HepG2 (cell line): ENCODE measurements at regions not wholly inside any gene's neighbourhood (a gene's known extent, or its start where the extent isn't known, plus 50 kb on each side); places are given as distances from the start of the nearest gene placed in this dataset.

ENCODE experiments used
- HDAC2 ChIP-seq: sonication (generic); formaldehyde crosslinking; IDR thresholded peaks from 2 replicates; pipeline ENCODE4 v1.4.0; 2020; ENCODE audit warnings: missing genetic modification reagents
- JUND ChIP-seq: sonication (generic); formaldehyde crosslinking; IDR thresholded peaks from 2 replicates; pipeline ENCODE4 v1.8.0; 2022; ENCODE audit warnings: mild to moderate bottlenecking, missing genetic modification reagents
- MAF1 ChIP-seq: sonication (generic); formaldehyde crosslinking; IDR thresholded peaks from 2 replicates; pipeline ENCODE4 v1.5.0; 2020; ENCODE audit warnings: missing genetic modification reagents, borderline replicate concordance
- PHF5A ChIP-seq: IDR thresholded peaks from one replicate; pipeline ENCODE4 v1.6.1; 2018; ENCODE audit warnings: low read depth, missing genetic modification reagents; ENCODE audit not compliant: unreplicated experiment
- SIN3A ChIP-seq: IDR thresholded peaks from 2 replicates; pipeline ENCODE4 v1.6.1; 2011; ENCODE audit warnings: low read depth, mild to moderate bottlenecking, control low read depth, low read length, borderline replicate concordance
- TEAD2 ChIP-seq: sonication (generic); formaldehyde crosslinking; IDR thresholded peaks from 2 replicates; pipeline ENCODE4 v1.9.0; 2021; ENCODE audit warnings: missing genetic modification reagents
- ZNF496 ChIP-seq: sonication (generic); formaldehyde crosslinking; IDR thresholded peaks from 2 replicates; pipeline ENCODE4 v1.8.1; 2023; ENCODE audit warnings: mild to moderate bottlenecking, moderate library complexity, missing genetic modification reagents; ENCODE audit not compliant: insufficient replicate concordance
- ZNF644 ChIP-seq: IDR thresholded peaks from 2 replicates; pipeline ENCODE4 v1.6.1; 2016; ENCODE audit warnings: low read depth
- ZNF891 ChIP-seq: sonication (generic); formaldehyde crosslinking; IDR thresholded peaks from 2 replicates; pipeline ENCODE4 v1.5.0; 2020; ENCODE audit warnings: mild to moderate bottlenecking, missing genetic modification reagents
- TF ChIP-seq, protein P1 (sequence below), 2 experiments: fragments of 450-650 bp in 1 of 2; sonication (generic) in 1 of 2; formaldehyde crosslinking in 1 of 2; IDR thresholded peaks; 2 replicates each; pipeline versions ENCODE4 v1.6.1 to v1.8.0; 2016 to 2022; ENCODE audit warnings: antibody characterized with exemption in 1 of 2, mild to moderate bottlenecking in 1 of 2, missing genetic modification reagents in 1 of 2
- TF ChIP-seq, protein P2 (sequence below): sonication (generic); formaldehyde crosslinking; IDR thresholded peaks from 2 replicates; pipeline ENCODE4 v1.4.0; 2020; ENCODE audit warnings: mild to moderate bottlenecking, missing genetic modification reagents, borderline replicate concordance
- TF ChIP-seq, protein P3 (sequence below): sonication (generic); formaldehyde crosslinking; IDR thresholded peaks from 2 replicates; pipeline ENCODE4 v1.5.1; 2020; ENCODE audit warnings: missing genetic modification reagents, mild to moderate bottlenecking, borderline replicate concordance
- TF ChIP-seq, protein P4 (sequence below): conservative IDR thresholded peaks from 2 replicates; pipeline ENCODE4 v1.6.1; 2018; ENCODE audit warnings: missing genetic modification reagents
- TF ChIP-seq, protein P5 (sequence below): sonication (generic); formaldehyde crosslinking; IDR thresholded peaks from 2 replicates; pipeline ENCODE4 v1.5.0; 2020; ENCODE audit warnings: mild to moderate bottlenecking, missing genetic modification reagents, moderate library complexity

DNA sequence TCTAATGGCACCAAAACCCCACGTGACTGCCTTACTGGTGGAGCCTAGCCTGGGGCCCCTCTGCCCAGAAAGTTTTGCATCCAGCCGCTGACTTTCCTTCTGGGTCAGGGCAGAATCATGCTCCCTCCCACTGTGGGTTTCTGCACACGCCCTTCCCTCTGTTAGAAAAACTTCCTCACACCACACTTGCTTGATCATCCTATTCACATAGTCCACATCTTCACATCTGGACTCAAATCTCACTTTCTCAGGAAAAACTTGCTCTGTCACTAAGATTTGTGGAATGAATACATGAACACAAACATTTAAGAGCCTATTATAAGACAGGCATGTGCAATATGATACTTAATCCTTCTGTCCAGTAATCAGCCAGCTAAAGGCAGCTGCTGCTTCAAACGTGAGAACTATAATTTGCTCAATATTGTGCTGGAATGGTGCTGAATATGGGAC, 274.7 kb downstream of the RND3 start:
- TF ChIP-seq, protein P1, sequence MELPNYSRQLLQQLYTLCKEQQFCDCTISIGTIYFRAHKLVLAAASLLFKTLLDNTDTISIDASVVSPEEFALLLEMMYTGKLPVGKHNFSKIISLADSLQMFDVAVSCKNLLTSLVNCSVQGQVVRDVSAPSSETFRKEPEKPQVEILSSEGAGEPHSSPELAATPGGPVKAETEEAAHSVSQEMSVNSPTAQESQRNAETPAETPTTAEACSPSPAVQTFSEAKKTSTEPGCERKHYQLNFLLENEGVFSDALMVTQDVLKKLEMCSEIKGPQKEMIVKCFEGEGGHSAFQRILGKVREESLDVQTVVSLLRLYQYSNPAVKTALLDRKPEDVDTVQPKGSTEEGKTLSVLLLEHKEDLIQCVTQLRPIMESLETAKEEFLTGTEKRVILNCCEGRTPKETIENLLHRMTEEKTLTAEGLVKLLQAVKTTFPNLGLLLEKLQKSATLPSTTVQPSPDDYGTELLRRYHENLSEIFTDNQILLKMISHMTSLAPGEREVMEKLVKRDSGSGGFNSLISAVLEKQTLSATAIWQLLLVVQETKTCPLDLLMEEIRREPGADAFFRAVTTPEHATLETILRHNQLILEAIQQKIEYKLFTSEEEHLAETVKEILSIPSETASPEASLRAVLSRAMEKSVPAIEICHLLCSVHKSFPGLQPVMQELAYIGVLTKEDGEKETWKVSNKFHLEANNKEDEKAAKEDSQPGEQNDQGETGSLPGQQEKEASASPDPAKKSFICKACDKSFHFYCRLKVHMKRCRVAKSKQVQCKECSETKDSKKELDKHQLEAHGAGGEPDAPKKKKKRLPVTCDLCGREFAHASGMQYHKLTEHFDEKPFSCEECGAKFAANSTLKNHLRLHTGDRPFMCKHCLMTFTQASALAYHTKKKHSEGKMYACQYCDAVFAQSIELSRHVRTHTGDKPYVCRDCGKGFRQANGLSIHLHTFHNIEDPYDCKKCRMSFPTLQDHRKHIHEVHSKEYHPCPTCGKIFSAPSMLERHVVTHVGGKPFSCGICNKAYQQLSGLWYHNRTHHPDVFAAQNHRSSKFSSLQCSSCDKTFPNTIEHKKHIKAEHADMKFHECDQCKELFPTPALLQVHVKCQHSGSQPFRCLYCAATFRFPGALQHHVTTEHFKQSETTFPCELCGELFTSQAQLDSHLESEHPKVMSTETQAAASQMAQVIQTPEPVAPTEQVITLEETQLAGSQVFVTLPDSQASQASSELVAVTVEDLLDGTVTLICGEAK (IDR thresholded peaks at IDR 0.05) = no peak
- TF ChIP-seq, protein P1 (CRISPR knock-in tag; IDR thresholded peaks at IDR 0.05) = no peak
- TF ChIP-seq ZNF496 = no peak
- no peak for TF ChIP-seq HDAC2 (CRISPR knock-in tag)
- no peak for TF ChIP-seq MAF1 (CRISPR knock-in tag)
- TF ChIP-seq, protein P2, sequence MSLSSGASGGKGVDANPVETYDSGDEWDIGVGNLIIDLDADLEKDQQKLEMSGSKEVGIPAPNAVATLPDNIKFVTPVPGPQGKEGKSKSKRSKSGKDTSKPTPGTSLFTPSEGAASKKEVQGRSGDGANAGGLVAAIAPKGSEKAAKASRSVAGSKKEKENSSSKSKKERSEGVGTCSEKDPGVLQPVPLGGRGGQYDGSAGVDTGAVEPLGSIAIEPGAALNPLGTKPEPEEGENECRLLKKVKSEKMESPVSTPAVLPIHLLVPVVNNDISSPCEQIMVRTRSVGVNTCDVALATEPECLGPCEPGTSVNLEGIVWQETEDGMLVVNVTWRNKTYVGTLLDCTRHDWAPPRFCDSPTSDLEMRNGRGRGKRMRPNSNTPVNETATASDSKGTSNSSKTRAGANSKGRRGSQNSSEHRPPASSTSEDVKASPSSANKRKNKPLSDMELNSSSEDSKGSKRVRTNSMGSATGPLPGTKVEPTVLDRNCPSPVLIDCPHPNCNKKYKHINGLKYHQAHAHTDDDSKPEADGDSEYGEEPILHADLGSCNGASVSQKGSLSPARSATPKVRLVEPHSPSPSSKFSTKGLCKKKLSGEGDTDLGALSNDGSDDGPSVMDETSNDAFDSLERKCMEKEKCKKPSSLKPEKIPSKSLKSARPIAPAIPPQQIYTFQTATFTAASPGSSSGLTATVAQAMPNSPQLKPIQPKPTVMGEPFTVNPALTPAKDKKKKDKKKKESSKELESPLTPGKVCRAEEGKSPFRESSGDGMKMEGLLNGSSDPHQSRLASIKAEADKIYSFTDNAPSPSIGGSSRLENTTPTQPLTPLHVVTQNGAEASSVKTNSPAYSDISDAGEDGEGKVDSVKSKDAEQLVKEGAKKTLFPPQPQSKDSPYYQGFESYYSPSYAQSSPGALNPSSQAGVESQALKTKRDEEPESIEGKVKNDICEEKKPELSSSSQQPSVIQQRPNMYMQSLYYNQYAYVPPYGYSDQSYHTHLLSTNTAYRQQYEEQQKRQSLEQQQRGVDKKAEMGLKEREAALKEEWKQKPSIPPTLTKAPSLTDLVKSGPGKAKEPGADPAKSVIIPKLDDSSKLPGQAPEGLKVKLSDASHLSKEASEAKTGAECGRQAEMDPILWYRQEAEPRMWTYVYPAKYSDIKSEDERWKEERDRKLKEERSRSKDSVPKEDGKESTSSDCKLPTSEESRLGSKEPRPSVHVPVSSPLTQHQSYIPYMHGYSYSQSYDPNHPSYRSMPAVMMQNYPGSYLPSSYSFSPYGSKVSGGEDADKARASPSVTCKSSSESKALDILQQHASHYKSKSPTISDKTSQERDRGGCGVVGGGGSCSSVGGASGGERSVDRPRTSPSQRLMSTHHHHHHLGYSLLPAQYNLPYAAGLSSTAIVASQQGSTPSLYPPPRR = no peak
- TF ChIP-seq ZNF891 (CRISPR knock-in tag) = no peak
- no peak for TF ChIP-seq JUND (CRISPR knock-in tag)
- no peak for TF ChIP-seq SIN3A
- TF ChIP-seq, protein P3, sequence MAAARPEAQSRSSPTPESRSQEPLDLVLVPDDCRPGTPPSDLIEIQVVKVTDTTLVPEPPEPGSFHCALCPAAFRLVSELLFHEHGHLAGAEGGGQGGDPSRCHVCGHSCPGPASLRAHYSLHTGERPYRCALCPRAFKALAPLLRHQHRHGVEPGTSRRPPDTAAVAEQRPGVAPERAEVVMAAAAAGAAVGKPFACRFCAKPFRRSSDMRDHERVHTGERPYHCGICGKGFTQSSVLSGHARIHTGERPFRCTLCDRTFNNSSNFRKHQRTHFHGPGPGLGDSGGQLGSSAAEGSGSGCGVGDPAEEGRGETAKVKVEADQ (CRISPR knock-in tag) = no peak
- no peak for TF ChIP-seq ZNF644 (CRISPR knock-in tag)
- TF ChIP-seq PHF5A = no peak
- TF ChIP-seq TEAD2 (CRISPR knock-in tag) = no peak
- TF ChIP-seq, protein P4, sequence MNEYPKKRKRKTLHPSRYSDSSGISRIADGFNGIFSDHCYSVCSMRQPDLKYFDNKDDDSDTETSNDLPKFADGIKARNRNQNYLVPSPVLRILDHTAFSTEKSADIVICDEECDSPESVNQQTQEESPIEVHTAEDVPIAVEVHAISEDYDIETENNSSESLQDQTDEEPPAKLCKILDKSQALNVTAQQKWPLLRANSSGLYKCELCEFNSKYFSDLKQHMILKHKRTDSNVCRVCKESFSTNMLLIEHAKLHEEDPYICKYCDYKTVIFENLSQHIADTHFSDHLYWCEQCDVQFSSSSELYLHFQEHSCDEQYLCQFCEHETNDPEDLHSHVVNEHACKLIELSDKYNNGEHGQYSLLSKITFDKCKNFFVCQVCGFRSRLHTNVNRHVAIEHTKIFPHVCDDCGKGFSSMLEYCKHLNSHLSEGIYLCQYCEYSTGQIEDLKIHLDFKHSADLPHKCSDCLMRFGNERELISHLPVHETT (CRISPR knock-in tag) = no peak
- TF ChIP-seq, protein P5, sequence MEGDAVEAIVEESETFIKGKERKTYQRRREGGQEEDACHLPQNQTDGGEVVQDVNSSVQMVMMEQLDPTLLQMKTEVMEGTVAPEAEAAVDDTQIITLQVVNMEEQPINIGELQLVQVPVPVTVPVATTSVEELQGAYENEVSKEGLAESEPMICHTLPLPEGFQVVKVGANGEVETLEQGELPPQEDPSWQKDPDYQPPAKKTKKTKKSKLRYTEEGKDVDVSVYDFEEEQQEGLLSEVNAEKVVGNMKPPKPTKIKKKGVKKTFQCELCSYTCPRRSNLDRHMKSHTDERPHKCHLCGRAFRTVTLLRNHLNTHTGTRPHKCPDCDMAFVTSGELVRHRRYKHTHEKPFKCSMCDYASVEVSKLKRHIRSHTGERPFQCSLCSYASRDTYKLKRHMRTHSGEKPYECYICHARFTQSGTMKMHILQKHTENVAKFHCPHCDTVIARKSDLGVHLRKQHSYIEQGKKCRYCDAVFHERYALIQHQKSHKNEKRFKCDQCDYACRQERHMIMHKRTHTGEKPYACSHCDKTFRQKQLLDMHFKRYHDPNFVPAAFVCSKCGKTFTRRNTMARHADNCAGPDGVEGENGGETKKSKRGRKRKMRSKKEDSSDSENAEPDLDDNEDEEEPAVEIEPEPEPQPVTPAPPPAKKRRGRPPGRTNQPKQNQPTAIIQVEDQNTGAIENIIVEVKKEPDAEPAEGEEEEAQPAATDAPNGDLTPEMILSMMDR (CRISPR knock-in tag) = no peak
